ENCODE measurements at regions not wholly inside any gene's neighbourhood (a gene's known extent, or its start where the extent isn't known, plus 50 kb on each side); places are given as distances from the start of the nearest gene placed in this dataset.
A peak's percentile ranks its signal among the peaks of the same experiment; 100 is the strongest.

- no peak overlapping the region for H3K4me3 ChIP-seq
- H3K9me3 ChIP-seq, result no peaks in the 10 kb centered on the region
- H3K4me1 ChIP-seq, result peaks cover 9% of the 10 kb centered on the region
Measured at GRCh38 chr12:67582844-67583243, 65.7 kb upstream of the DYRK2 start.

DNA sequence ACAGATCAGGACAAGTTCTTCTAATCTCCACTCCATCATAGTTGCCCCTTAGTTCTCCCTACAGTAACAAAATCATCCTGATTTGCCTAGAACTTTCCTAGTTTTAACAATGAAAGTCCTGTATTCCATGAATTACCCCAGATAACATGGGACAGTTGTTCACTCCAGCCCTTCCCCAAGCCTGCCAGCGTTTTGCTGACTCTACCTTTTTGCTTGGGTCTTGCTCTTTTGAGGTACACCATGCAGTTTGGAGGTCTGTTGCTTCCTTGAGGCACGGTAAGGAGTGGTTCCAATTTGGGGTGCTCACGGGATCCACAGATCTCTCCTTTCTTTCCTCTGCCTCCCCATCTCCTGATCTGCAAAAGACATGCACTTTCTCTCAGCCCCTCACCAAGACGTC is 61.6 kb upstream of the DYRK2 start:
- H3K4me3 ChIP-seq, result no peak overlapping the region
- H3K4me1 ChIP-seq, result peaks cover 6% of the 10 kb centered on the region
- no peak overlapping the region for H3K27ac ChIP-seq
- no peaks in the 10 kb centered on the region for H3K9me3 ChIP-seq
- no peak for DNase-seq (ENCODE audit: extremely low spot score in 2 of 2)
- TF ChIP-seq POLR2AphosphoS5 (IDR thresholded peaks at IDR 0.05; ENCODE audit: insufficient read depth in 1 of 2, low read depth in 1 of 2) (no peak), POLR2A (IDR thresholded peaks at IDR 0.05) (no peak)
- TF ChIP-seq, protein P1, sequence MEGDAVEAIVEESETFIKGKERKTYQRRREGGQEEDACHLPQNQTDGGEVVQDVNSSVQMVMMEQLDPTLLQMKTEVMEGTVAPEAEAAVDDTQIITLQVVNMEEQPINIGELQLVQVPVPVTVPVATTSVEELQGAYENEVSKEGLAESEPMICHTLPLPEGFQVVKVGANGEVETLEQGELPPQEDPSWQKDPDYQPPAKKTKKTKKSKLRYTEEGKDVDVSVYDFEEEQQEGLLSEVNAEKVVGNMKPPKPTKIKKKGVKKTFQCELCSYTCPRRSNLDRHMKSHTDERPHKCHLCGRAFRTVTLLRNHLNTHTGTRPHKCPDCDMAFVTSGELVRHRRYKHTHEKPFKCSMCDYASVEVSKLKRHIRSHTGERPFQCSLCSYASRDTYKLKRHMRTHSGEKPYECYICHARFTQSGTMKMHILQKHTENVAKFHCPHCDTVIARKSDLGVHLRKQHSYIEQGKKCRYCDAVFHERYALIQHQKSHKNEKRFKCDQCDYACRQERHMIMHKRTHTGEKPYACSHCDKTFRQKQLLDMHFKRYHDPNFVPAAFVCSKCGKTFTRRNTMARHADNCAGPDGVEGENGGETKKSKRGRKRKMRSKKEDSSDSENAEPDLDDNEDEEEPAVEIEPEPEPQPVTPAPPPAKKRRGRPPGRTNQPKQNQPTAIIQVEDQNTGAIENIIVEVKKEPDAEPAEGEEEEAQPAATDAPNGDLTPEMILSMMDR (IDR thresholded peaks at IDR 0.05), result no peak
- intact Hi-C loops (cut with DNase I), result no loop called here
- no peaks in the 10 kb centered on the region for H3K27me3 ChIP-seq
- H3K36me3 ChIP-seq, result no peaks in the 10 kb centered on the region

More at GRCh38 chr12:67582844-67583243, 65.7 kb upstream of the DYRK2 start:
- TF ChIP-seq POLR2A (IDR thresholded peaks at IDR 0.05), result no peak
- TF ChIP-seq, protein P1 (IDR thresholded peaks at IDR 0.05), result no peak
- TF ChIP-seq POLR2AphosphoS5 (IDR thresholded peaks at IDR 0.05; ENCODE audit: insufficient read depth in 1 of 2, low read depth in 1 of 2), result no peak
- DNase-seq (ENCODE audit: extremely low spot score in 2 of 2), result no peak
- intact Hi-C loops (cut with DNase I), result no loop called here
- H3K36me3 ChIP-seq, result no peaks in the 10 kb centered on the region
- H3K27me3 ChIP-seq, result no peaks in the 10 kb centered on the region
- H3K27ac ChIP-seq, result no peak overlapping the region

- intact Hi-C loops (cut with DNase I), result no loop called here
- TF ChIP-seq POLR2AphosphoS5 (IDR thresholded peaks at IDR 0.05; ENCODE audit: insufficient read depth in 1 of 2, low read depth in 1 of 2), result no peak
- TF ChIP-seq POLR2A (IDR thresholded peaks at IDR 0.05), result no peak
- TF ChIP-seq, protein P1 (IDR thresholded peaks at IDR 0.05), result no peak
- H3K4me1 ChIP-seq, result peaks cover 21% of the 10 kb centered on the region
- DNase-seq (ENCODE audit: extremely low spot score in 2 of 2), result no peak
- H3K27ac ChIP-seq, result no peak overlapping the region
- H3K4me3 ChIP-seq, result no peak overlapping the region
- no peaks in the 10 kb centered on the region for H3K36me3 ChIP-seq
- no peaks in the 10 kb centered on the region for H3K27me3 ChIP-seq
- H3K9me3 ChIP-seq, result no peaks in the 10 kb centered on the region
Measured at GRCh38 chr12:67589078-67589477, 59.5 kb upstream of the DYRK2 start.

DNA sequence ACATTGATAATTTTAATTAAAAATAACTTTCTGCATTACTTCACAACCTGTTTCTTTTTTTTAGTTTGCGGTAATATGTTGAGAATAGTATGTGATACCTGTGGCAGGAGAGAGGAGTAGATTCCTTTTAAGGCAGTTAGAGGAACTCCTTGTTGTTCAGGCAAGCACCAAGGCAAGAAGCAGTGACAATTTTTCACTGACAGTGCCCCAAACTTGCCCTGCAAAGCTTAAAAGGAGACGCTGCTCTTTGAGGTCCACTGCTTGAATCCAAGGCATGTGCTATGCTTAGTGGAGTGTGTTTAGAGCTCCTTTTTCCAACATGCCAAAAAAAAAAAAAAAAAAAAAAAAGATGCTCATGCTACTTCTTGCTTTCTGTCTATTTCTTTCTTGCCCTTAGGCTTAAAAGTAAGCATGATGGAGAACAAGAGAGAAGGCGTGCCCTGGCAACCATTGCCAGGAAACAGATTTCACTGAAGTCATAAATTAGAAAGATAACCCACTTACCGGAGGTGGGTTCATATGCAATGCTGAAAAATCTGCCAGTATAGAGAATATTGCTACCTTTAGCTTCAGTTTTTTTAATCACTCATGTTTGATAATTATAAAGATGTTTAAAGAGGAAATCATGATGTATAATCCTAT is 58.3 kb upstream of the DYRK2 start:
- Histone ChIP-seq H3K27ac (no peak overlapping the region), H3K4me3 (no peak overlapping the region), H3K36me3 (no peaks in the 10 kb centered on the region), H3K9me3 (no peaks in the 10 kb centered on the region), H3K4me1 (peaks cover 21% of the 10 kb centered on the region), H3K27me3 (no peaks in the 10 kb centered on the region)
- intact Hi-C loops (cut with DNase I), result no loop called here
- no peak for DNase-seq (ENCODE audit: extremely low spot score in 2 of 2)
- TF ChIP-seq, protein P1 (IDR thresholded peaks at IDR 0.05), result no peak
- no peak for TF ChIP-seq POLR2AphosphoS5 (IDR thresholded peaks at IDR 0.05; ENCODE audit: insufficient read depth in 1 of 2, low read depth in 1 of 2)
- no peak for TF ChIP-seq POLR2A (IDR thresholded peaks at IDR 0.05)

DNA sequence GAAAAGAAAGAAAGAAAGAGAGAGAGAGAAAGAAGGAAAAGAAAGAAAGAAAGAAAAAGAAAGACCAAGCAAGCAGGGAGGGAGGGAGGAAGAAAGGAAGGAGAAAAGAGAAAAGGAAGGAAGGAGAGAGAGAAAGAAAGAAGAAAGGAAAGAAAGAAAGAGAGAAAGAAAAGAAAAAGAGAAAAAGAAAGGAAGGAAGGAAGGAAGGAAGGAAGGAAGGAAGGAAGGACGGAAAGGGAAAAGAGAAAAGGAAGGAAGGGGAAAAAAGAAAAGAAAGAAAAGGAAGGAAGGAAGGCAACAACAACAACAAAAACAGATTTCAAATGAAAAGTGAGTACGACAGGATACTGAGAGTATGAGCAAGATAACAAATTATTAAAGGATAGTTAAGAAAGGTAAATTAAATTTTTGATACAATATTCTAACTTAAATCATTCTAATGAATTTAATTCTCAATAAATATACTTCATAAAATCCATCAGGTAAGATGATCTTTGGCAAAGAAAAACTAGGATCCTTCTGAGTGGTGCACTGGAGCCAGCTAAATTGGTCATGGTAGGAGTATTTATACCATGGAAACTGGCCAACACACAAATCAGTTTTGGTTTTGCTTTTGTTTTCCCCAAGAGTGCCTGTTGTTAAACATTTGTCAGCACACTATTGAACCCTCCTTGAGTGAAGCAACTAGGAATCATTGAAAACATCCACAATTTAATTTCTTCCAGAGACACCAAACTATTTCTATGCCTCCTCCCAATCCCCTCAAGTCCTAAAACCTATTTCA is 56.1 kb upstream of the DYRK2 start:
- no peak for DNase-seq (ENCODE audit: extremely low spot score in 2 of 2)
- no peak for TF ChIP-seq POLR2A (IDR thresholded peaks at IDR 0.05)
- TF ChIP-seq POLR2AphosphoS5 (IDR thresholded peaks at IDR 0.05; ENCODE audit: insufficient read depth in 1 of 2, low read depth in 1 of 2), result no peak
- TF ChIP-seq, protein P1 (IDR thresholded peaks at IDR 0.05), result no peak
- peaks cover 21% of the 10 kb centered on the region for H3K4me1 ChIP-seq

More for the DNA sequence above, 56.1 kb upstream of the DYRK2 start:
- no peaks in the 10 kb centered on the region for H3K27me3 ChIP-seq
- no peak overlapping the region for H3K4me3 ChIP-seq
- no peaks in the 10 kb centered on the region for H3K36me3 ChIP-seq
- peak overlapping the region; percentile 30 for H3K27ac ChIP-seq
- no peaks in the 10 kb centered on the region for H3K9me3 ChIP-seq
- intact Hi-C loops (cut with DNase I), result no loop called here
